Esophagus squamous epithelium (tissue), 5 donors: ENCODE measurements at regions not wholly inside any gene's neighbourhood (a gene's known extent, or its start where the extent isn't known, plus 50 kb on each side); places are given as distances from the start of the nearest gene placed in this dataset.

ENCODE experiments used
- DNase-seq: peaks from one replicate; lab custom pipeline; 2025; lab: John Stamatoyannopoulos, UW
- H3K27ac ChIP-seq, 4 donors: fragments of 200-600 bp; sonication (generic); one replicate each; pipeline ENCODE4 v1.5.1; 2016 to 2019; ENCODE audit warnings: mild to moderate bottlenecking in 1 of 4
- H3K27me3 ChIP-seq, 4 donors: fragments of 200-600 bp; sonication (generic); 1 replicate in 3 of 4; 2 replicates in 1 of 4; pipeline versions ENCODE4 v1.5.1 to v1.6.0; 2017 to 2021; ENCODE audit warnings: antibody characterized with exemption in 1 of 4
- H3K36me3 ChIP-seq, 3 donors: fragments of 200-600 bp; sonication (generic); one replicate each; pipeline ENCODE4 v1.5.1; 2016 to 2019
- H3K4me1 ChIP-seq, 3 donors: fragments of 200-600 bp; sonication (generic); one replicate each; pipeline ENCODE4 v1.5.1; 2017 to 2019
- H3K4me3 ChIP-seq, 4 donors: fragments of 200-600 bp; sonication (generic); 1 replicate in 3 of 4; 2 replicates in 1 of 4; pipeline ENCODE4 v1.5.1; 2016 to 2019; ENCODE audit warnings: mild to moderate bottlenecking in 2 of 4, moderate library complexity in 1 of 4
- H3K9me3 ChIP-seq, 3 donors: fragments of 200-600 bp; sonication (generic); one replicate each; pipeline ENCODE4 v1.5.1; 2016 to 2019
- CTCF ChIP-seq, 6 experiments: fragments of 450-650 bp in 4 of 6; fragments of 200-600 bp in 2 of 6; sonication (generic) in 2 of 6; IDR thresholded peaks; one replicate each; pipeline ENCODE4 v1.5.1; 2016 to 2019; ENCODE audit warnings: antibody characterized with exemption in 6 of 6, mild to moderate bottlenecking in 4 of 6, moderate library complexity in 4 of 6
- POLR2A ChIP-seq, 4 donors: fragments of 450-650 bp; IDR thresholded peaks; one replicate each; pipeline ENCODE4 v1.6.1; 2017; ENCODE audit warnings: antibody characterized with exemption in 4 of 4, mild to moderate bottlenecking in 4 of 4, moderate library complexity in 3 of 4
- whole genome bisulfite sequencing, 2 donors: methylation state at CpG; one replicate each; pipeline ENCODE4 v1.1.5; 2018; 5-methylcytosine and 5-hydroxymethylcytosine counted together
- intact Hi-C: fragments of 100-400 bp; cut with DNase I; formaldehyde crosslinking; loops from one replicate; pipeline ENCODE4 v1.15.0; 2022
- donor health status: DM: yes; HTN: yes; CAD: no.

- intact Hi-C loops, result no loop called here
- no peaks in the 10 kb centered on the region for H3K36me3 ChIP-seq
- TF ChIP-seq POLR2A (IDR thresholded peaks at IDR 0.05) (no peak), CTCF (IDR thresholded peaks at IDR 0.05) (no peak)
- H3K4me1 ChIP-seq, result no peaks in the 10 kb centered on the region
- H3K27me3 ChIP-seq, result no peaks in the 10 kb centered on the region
- H3K4me3 ChIP-seq, result no peak overlapping the region
- DNase-seq, result no peak
- H3K27ac ChIP-seq, result no peak overlapping the region
- no peaks in the 10 kb centered on the region for H3K9me3 ChIP-seq
- WGBS, 2 donors, result 81 to 88% methylated on average over 3 of the region's 3 CpGs
Measured at GRCh38 chr3:5290915-5291314, 103.4 kb downstream of the EDEM1 start.

- TF ChIP-seq POLR2A (IDR thresholded peaks at IDR 0.05) (no peak), CTCF (IDR thresholded peaks at IDR 0.05) (no peak)
- no peaks in the 10 kb centered on the region for H3K4me1 ChIP-seq
- 38 to 54% methylated on average over 7 of the region's 7 CpGs for WGBS, 2 donors
Measured at GRCh38 chr3:5292512-5292911, 105.0 kb downstream of the EDEM1 start.

DNA sequence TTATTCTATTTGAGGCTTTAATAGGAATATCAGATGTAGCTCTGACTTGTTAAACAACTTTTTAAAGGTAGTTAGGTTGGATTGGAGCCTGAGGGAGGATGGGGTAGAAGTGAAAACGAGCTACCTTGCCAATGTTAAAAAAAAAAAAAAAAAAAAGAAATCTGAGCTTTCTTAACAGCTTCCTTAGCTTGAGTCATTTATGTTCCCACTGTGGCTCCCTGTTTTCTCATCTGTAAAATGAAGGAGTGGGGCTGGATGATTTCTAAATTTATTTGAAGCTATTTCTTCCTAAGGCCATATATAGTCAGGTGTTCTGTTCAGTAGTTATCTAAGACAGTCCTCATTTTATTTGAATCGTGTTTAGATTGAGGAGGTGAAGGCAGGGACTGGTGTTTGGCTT, 105.7 kb downstream of the EDEM1 start:
- intact Hi-C loops, result no loop called here
- Histone ChIP-seq H3K27me3 (no peaks in the 10 kb centered on the region), H3K27ac (no peak overlapping the region), H3K9me3 (no peaks in the 10 kb centered on the region), H3K4me3 (no peak overlapping the region), H3K36me3 (no peaks in the 10 kb centered on the region), H3K4me1 (no peaks in the 10 kb centered on the region)
- 28 to 44% methylated on average over 2 of the region's 2 CpGs for WGBS, 2 donors
- DNase-seq, result no peak
- TF ChIP-seq POLR2A (IDR thresholded peaks at IDR 0.05) (no peak), CTCF (IDR thresholded peaks at IDR 0.05) (no peak)

More at GRCh38 chr3:5292512-5292911, 105.0 kb downstream of the EDEM1 start:
- no peak for DNase-seq
- intact Hi-C loops, result no loop called here
- Histone ChIP-seq H3K4me3 (no peak overlapping the region), H3K27me3 (no peaks in the 10 kb centered on the region), H3K9me3 (no peaks in the 10 kb centered on the region), H3K27ac (no peak overlapping the region), H3K36me3 (no peaks in the 10 kb centered on the region)

- Histone ChIP-seq H3K27me3 (no peaks in the 10 kb centered on the region), H3K36me3 (no peaks in the 10 kb centered on the region), H3K4me1 (no peaks in the 10 kb centered on the region), H3K27ac (no peak overlapping the region), H3K9me3 (no peaks in the 10 kb centered on the region), H3K4me3 (no peak overlapping the region)
- intact Hi-C loops, result no loop called here
- no peak for DNase-seq
- TF ChIP-seq CTCF (IDR thresholded peaks at IDR 0.05), result no peak
- TF ChIP-seq POLR2A (IDR thresholded peaks at IDR 0.05), result no peak
- WGBS, 2 donors, result 79 to 85% methylated on average over 4 of the region's 4 CpGs
Measured at GRCh38 chr3:5294356-5294755, 106.8 kb downstream of the EDEM1 start.

DNA sequence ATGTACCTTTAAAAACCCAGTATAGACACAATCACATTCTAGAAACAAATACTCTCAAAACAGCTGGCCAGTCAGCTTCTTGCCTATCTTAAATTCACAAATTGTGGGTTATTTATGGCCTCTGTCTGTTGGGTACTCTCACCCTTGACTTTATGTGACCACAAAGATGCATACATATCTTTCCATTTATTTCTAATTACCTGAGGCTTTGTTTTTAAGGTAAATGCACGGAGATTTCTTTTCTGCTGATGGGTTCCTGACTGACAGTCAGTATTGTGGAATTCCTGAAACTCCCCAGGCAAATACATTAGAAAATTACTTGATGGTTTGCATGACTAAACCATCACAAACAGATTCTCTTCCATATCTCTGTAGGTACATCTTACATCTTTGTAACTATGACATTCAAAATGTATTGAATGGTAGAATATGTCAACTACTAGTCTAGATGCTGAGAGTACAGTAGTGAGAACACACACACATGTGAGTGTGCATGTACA, 107.7 kb downstream of the EDEM1 start:
- TF ChIP-seq CTCF (IDR thresholded peaks at IDR 0.05), result no peak
- no peak for TF ChIP-seq POLR2A (IDR thresholded peaks at IDR 0.05)
- intact Hi-C loops, result no loop called here
- 78 to 86% methylated on average over 1 of the region's 1 CpG for WGBS, 2 donors

More for the DNA sequence above, 107.7 kb downstream of the EDEM1 start:
- Histone ChIP-seq H3K27me3 (no peaks in the 10 kb centered on the region), H3K4me3 (no peak overlapping the region), H3K9me3 (no peaks in the 10 kb centered on the region), H3K36me3 (no peaks in the 10 kb centered on the region), H3K27ac (no peak overlapping the region), H3K4me1 (no peaks in the 10 kb centered on the region)
- DNase-seq, result no peak
